NCI-H1930 (cell line): ENCODE measurements at regions not wholly inside any gene's neighbourhood (a gene's known extent, or its start where the extent isn't known, plus 50 kb on each side); places are given as distances from the start of the nearest gene placed in this dataset.

Experiments
- DNase-seq, 2 experiments: peaks; one replicate each; lab custom pipeline; 2025; lab: John Stamatoyannopoulos, UW

- DNase-seq: no peak
Observed at GRCh38 chr5:167232675-167233311, 1058.7 kb upstream of the WWC1 start.

DNA sequence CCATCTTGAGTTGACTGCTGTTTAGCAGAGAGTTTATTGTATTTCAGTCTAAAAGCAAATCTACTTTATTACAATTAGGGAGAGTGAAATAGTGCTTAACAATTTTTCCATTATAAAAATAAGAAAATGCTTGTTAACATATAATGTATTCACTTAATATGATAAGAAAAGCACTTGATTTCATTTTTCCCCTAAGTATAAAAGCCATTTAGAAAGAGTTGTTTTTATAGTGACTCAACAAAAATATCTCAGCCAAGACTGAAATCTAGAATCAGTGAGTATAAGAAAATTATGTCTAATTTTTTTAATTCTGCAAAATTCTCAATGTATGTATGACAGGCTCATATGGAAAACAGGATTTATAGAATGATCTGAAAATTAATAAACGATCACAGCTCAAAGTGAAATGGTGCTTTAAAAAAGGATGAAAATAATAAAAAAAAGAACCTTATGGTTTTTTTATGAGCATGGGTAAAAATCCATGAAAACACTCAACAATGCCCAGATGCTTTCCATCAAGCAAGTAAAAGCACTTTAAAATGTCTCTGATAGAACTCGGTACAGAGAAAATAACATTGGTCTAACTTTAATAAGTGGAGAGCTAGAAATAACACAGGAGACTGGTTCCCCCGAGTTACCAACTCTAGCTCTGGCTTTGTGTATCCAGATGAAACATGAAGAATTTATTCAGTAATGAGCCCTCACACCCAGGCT lies 1057.8 kb upstream of the WWC1 start:
- DNase-seq: no peak

GRCh38 chr5:167241436-167242067 lies 1049.9 kb upstream of the WWC1 start:
- DNase-seq: no peak

GRCh38 chr5:167242701-167243100 lies 1048.7 kb upstream of the WWC1 start:
- DNase-seq: no peak

GRCh38 chr5:167243463-167243862 lies 1048.0 kb upstream of the WWC1 start:
- DNase-seq: no peak

DNA sequence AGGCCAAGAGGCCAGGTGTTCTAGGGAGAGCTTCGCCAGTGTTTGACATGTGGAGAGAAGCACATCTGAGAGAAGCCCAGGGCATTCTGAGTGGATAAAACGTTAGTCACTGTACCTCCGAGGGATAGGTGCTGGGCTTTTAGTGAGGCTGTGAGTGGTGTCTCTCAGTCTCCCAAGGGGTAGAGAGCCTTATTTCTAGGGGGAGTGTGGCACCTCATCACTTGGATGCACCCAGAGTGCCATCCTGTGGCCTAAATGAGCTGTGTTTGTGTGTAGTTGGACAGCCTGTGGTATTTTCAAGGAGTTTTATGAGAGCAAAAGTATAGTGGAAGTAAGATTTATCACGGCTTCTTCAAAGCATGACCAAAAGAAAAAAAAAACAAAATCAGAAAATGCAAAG lies 1046.9 kb upstream of the WWC1 start:
- no peak for DNase-seq

GRCh38 chr5:167245868-167246267 lies 1045.6 kb upstream of the WWC1 start:
- no peak for DNase-seq

GRCh38 chr5:167247816-167248215 lies 1043.6 kb upstream of the WWC1 start:
- DNase-seq: no peak

DNA sequence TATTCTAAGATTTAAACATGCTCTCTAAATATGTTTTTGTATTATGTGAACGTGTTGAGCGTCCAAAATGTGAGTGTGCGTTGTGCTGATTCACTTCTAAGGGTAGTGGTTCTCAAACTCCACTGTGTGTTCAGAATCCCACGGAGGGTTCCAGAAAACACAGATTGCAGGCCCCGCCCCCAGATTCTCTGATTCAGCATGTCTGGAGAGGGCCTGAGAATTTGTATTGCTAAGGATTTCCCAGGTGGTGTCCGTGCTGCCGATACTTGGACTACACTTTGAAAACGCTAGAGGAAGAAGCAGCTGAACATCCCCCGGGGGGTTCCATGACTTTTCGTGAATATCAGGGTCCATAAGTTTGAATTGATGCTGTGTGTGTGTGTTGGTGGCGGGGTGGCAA lies 1043.2 kb upstream of the WWC1 start:
- no peak for DNase-seq

- DNase-seq: no peak
Observed at GRCh38 chr5:167250996-167251395, 1040.4 kb upstream of the WWC1 start.

GRCh38 chr5:167254132-167254531 lies 1037.3 kb upstream of the WWC1 start:
- DNase-seq: no peak

GRCh38 chr5:167255926-167256325 lies 1035.5 kb upstream of the WWC1 start:
- DNase-seq: no peak

DNA sequence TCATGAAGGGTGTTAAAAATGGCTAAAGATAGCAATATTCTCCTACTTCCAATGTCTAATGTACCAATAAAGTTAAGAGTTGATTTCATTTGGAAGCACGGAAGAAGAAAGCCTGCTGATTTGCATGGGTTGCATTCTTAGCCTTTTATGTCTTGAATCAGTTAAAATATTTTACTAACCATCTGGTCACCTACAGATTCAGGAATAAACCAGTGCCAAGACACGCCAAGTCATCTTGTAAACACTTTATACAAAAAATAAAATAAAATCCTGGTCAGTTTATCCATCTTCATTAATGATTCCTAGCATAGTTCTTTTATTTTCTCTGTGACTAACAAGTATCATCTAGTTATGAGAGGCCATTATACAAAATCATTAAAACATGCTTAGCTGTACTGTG lies 1031.6 kb upstream of the WWC1 start:
- DNase-seq: no peak

DNA sequence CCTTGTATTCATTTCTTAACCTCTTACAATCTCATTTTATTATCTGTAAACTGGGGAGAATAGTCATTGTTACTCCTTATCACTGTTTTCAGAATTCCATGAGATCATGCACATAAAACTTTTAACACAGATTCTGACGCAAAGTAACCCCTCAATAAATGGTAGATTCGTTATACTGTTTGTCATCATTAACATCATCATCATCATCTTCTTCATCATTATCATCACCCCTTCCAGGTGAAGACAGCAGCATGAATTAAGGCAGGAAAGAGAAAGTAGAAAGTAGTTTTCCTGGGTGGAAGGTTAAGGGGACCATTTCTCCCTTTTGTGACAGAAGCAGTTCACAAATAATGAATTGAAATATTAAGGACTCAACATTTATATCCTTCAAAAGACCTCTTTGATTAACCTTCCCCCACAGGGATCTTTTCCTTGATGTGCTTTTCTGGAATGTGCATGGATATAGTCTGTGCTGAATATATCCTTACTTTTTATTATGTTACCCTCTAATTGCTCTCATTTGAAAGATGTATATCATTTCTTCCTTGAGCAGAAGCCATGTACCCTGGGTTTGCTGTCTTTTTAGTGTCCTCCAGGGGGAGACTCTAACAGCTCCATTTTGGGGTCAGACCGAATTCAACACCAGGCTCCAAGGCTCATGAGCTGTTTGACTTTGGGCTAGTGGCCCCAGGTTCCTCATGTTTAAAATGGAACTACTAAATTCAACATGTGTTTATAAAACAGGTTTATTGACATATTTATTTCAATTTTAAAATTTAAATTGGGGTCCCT lies 1029.9 kb upstream of the WWC1 start:
- no peak for DNase-seq

DNA sequence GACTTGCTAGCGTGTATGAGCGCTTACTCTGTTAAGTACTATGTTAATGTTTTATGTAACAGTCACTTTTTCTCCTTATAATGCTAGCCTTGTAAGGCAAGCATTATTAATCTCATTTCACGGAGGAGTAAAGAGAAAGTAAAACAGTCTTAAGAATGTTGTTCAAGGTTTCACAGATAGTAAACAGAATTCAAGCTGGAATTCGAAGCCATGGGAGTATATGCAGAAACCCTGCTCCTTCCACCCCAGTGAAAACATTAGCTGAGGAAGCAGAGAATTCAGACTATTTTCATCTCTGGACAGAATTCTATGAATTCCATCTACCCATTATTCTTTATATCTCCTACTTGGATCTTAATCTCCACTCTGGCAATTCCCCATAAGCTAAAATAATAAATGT lies 1028.3 kb upstream of the WWC1 start:
- no peak for DNase-seq

GRCh38 chr5:167264348-167264747 lies 1027.1 kb upstream of the WWC1 start:
- DNase-seq: no peak

- no peak for DNase-seq
Observed at GRCh38 chr5:167268337-167268736, 1023.1 kb upstream of the WWC1 start.

- no peak for DNase-seq
Observed at GRCh38 chr5:167269146-167269545, 1022.3 kb upstream of the WWC1 start.

DNA sequence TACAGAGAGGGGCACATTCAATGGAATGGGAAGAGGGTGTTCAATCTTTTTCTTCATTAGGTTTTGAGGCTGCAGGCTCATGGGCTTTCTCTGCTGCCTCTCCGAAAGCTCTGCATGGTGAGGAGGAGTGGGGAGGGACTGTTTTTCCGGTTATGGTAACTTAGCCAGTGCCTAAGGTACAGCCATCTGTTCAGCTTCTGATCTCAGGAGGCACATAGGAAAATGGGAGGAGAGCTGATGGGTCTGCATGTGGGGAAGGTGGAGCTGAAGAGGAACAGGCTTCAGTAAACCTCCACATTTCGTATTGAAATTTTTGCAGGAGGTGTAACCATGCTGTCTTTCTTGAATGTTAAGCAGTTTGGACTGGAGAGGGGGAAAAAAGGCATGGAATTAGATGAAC lies 1020.4 kb upstream of the WWC1 start:
- DNase-seq: no peak

- no peak for DNase-seq
Observed at GRCh38 chr5:167271511-167271910, 1019.9 kb upstream of the WWC1 start.

GRCh38 chr5:167280111-167280510 lies 1011.3 kb upstream of the WWC1 start:
- DNase-seq: no peak

GRCh38 chr5:167281925-167282324 lies 1009.5 kb upstream of the WWC1 start:
- no peak for DNase-seq

- DNase-seq: no peak
Observed at GRCh38 chr5:167283691-167284090, 1007.8 kb upstream of the WWC1 start.
